ENCODE measurements at regions not wholly inside any gene's neighbourhood (a gene's known extent, or its start where the extent isn't known, plus 50 kb on each side); places are given as distances from the start of the nearest gene placed in this dataset.

DNA sequence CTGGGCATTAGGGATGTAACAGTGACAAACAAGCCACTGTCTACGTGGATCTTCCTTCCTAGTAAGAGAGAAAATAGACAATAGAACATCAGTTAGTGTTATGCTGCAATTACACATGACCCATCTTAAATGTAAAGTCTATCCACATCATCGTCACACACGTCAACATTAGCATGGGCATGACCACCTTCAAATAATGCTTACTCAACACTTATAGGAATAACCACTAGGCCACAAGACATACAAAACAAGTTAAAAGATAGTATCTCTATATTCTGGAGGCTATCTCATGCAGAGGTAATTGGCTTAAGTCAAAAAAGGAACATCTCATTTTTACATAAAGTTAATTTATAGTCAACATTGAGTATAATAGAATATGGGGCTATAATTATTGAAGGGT is 156.5 kb downstream of the MOXD1 start:
- no peak overlapping the region for H3K4me3 ChIP-seq (ENCODE audit: control insufficient read depth, low read depth, low read length)
- TF ChIP-seq, protein P1, sequence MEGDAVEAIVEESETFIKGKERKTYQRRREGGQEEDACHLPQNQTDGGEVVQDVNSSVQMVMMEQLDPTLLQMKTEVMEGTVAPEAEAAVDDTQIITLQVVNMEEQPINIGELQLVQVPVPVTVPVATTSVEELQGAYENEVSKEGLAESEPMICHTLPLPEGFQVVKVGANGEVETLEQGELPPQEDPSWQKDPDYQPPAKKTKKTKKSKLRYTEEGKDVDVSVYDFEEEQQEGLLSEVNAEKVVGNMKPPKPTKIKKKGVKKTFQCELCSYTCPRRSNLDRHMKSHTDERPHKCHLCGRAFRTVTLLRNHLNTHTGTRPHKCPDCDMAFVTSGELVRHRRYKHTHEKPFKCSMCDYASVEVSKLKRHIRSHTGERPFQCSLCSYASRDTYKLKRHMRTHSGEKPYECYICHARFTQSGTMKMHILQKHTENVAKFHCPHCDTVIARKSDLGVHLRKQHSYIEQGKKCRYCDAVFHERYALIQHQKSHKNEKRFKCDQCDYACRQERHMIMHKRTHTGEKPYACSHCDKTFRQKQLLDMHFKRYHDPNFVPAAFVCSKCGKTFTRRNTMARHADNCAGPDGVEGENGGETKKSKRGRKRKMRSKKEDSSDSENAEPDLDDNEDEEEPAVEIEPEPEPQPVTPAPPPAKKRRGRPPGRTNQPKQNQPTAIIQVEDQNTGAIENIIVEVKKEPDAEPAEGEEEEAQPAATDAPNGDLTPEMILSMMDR (IDR thresholded peaks at IDR 0.05; ENCODE audit: control insufficient read depth, insufficient read depth, low read depth, low read length, missing control alignments), result no peak
- no peak for DNase-seq (ENCODE audit: low read depth)

GRCh38 chr6:132236744-132237143 is 164.5 kb downstream of the MOXD1 start:
- no peak overlapping the region for H3K4me3 ChIP-seq (ENCODE audit: control insufficient read depth, low read depth, low read length)
- DNase-seq (ENCODE audit: low read depth), result no peak
- TF ChIP-seq, protein P1 (IDR thresholded peaks at IDR 0.05; ENCODE audit: control insufficient read depth, insufficient read depth, low read depth, low read length, missing control alignments), result no peak

DNA sequence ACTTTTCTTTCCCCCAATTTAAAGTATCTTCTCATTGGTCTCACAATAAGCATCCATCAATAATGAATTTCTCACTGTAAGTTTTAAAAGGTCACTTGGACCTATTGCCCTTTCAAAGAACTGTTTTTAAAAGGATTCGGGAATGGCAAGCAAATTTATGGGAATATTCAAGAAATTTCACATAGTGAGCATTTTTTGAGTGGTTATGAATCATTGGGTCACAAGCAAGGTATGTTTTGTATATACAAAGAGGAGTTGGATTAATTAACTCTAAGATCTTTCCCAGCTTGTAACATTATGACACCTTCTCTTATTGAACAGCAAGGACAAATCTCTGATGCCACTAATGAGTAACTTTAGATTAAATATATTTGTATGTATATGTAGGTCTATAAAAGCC is 165.0 kb downstream of the MOXD1 start:
- TF ChIP-seq, protein P1 (IDR thresholded peaks at IDR 0.05; ENCODE audit: control insufficient read depth, insufficient read depth, low read depth, low read length, missing control alignments), result no peak
- DNase-seq (ENCODE audit: low read depth), result no peak
- H3K4me3 ChIP-seq (ENCODE audit: control insufficient read depth, low read depth, low read length), result no peak overlapping the region

GRCh38 chr6:132235596-132236280 is 165.5 kb downstream of the MOXD1 start:
- no peak overlapping the region for H3K4me3 ChIP-seq (ENCODE audit: control insufficient read depth, low read depth, low read length)
- TF ChIP-seq, protein P1 (IDR thresholded peaks at IDR 0.05; ENCODE audit: control insufficient read depth, insufficient read depth, low read depth, low read length, missing control alignments), result no peak
- DNase-seq (ENCODE audit: low read depth), result no peak

- no peak overlapping the region for H3K4me3 ChIP-seq (ENCODE audit: control insufficient read depth, low read depth, low read length)
- TF ChIP-seq, protein P1 (IDR thresholded peaks at IDR 0.05; ENCODE audit: control insufficient read depth, insufficient read depth, low read depth, low read length, missing control alignments), result no peak
- no peak for DNase-seq (ENCODE audit: low read depth)
These were observed 166.9 kb downstream of the MOXD1 start for GRCh38 chr6:132234356-132234755.

DNA sequence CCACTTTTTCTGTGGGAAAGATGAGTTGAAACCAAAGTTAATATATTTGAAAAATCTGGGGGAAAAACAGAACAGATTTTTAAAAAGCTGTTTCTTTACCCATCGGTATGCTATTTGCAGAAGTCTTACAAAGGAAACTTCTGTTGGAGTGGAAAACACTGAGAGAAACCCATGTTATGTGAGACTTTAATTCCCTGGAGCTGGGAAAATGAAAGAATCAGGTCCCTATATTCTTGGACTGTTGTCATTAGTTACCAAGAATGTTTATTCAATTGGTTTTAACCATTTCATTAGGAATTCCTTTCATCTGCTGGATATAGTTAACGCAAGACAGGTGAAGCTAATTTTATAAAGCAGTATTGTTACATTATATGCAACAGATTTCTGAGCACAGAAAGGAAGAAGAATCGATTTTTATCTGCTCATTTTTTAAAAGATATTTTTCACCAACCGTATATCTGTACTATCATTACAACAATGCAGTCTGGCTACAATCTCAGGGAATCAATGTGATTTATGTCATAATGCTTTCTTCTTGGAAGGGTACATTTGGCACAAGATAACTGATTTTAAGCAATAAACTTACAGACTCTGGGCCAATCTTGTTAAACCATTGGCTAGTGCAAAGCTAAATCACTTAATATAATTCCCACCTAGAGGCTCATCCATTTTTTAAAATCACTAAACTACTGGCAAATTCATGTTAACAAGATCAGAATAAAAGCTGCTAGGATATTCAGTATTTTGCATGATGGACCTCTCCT is 170.0 kb downstream of the MOXD1 start:
- DNase-seq (ENCODE audit: low read depth), result no peak
- H3K4me3 ChIP-seq (ENCODE audit: control insufficient read depth, low read depth, low read length), result no peak overlapping the region
- TF ChIP-seq, protein P1 (IDR thresholded peaks at IDR 0.05; ENCODE audit: control insufficient read depth, insufficient read depth, low read depth, low read length, missing control alignments), result no peak

All from AG09309 (cell line).